ENCODE measurements at regions not wholly inside any gene's neighbourhood (a gene's known extent, or its start where the extent isn't known, plus 50 kb on each side); places are given as distances from the start of the nearest gene placed in this dataset.

DNA sequence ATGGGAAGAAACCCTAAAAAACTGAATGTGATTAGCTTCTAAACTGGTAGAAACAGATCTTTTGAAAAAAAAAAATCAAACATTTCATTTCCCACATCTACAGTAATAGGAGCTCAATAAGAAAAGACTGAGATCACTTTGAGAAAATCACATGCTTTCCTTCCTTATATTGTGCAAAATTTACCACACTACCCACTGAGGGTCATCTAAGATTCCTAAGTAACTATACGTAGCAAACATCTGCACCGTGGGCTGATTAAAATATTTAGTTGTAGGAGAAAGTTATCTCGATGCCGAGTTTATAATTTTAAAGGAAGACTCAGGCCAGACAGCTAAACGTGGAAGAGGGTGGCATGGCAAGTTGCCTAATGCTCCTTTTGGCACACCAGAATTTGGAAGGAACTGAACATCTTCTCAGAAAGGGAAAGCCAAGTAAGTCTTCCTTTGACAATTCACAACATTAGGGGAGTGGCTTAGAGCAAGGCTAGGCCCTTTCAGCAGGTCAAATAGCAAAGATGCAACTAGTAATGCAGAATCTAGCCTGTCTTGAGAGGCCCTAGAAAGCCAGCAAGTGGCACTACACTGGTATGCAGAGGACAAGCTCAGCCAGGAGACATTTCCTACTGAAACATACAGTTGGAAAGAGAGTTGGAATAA is 128.0 kb downstream of the TMA16 start:
- DNase-seq (ENCODE audit: low read depth in 2 of 2): no peak

GRCh38 chr4:163623787-163624186 is 129.3 kb downstream of the TMA16 start:
- no peak for DNase-seq (ENCODE audit: low read depth in 2 of 2)

DNA sequence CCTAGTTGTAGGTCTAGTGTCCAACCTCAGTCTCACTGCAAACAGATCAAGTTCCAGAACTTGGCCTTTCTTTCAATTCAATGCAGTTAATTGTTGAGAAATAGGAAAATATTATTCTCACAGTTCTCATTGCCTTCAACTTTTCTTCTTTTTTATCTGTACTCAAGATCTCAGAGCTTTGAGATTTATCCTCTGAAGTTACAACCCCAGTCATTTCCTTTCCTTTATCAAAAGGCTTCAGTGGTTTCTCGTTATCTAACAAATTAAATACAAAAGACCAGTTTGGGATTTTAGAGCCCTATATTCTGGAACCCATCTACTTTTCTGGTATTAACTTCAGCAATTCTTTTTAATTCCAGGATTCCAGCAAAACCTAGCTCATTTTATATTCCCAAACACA is 130.2 kb downstream of the TMA16 start:
- DNase-seq (ENCODE audit: low read depth in 2 of 2): no peak

- DNase-seq (ENCODE audit: low read depth in 2 of 2): no peak
Measured at GRCh38 chr4:163631288-163631687, 136.8 kb downstream of the TMA16 start.

GRCh38 chr4:163638909-163639308 is 144.4 kb downstream of the TMA16 start:
- DNase-seq (ENCODE audit: low read depth in 2 of 2): no peak

DNA sequence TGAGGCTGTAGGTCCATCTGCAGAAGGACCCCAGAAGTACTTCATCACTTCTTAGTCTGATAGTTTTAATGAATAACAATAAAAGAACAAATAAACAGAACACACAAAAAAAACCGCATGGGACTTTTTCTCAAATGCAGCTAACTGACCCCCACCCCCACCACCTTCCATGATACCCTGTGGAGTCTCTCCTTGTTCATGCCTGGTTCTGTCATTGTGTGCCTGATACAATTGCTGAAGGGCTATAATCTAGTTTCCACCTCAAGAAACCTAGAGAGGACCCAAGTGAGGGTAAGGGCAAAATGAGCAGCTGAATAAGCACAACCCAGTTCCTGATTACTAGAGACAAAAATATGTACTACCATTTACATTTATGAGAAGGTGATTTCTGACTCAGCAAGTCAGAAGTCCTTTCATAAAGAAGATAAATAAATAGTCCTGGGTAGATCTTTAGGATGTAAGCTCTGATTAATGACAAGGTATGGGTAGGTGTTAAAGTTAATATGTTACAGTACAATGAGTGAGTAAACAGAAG is 155.1 kb downstream of the TMA16 start:
- DNase-seq (ENCODE audit: low read depth in 2 of 2): no peak

DNA sequence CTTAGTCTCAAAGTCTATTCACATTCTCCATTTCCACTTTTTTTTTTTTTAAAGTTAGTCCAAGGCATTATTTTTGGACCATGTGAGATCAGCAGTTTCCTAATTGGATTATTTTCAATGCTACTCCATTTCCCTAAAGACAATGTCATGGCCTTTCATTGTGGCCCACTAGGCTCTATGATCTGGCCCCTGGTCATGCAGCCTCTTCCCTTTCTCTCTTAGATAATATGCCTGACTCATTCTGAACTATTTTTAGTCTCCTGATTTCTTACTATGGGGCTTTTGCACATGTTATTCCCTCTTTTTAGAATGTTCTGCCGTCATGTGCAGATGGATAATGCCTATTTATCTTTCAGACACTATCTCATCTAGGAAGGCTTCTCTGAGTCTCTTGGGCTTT is 157.3 kb downstream of the TMA16 start:
- no peak for DNase-seq (ENCODE audit: low read depth in 2 of 2)

DNA sequence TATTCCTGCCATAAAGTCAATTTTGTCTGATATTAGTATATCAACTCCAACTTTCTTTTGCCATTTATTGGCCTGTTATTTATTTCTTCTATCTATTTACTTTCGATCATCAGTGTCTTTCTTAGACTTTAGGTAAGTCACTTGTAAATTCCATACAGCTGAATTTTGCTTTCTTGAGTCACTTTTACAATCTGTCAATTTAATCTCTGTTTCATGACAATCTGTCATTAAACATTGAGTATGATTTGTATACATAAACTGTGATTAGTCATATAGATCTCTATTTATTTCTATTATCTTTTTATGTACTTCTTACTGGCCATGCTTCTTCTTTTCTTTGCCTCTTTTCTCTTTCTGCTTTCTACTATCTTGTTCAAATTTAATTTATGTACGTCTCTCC is 160.1 kb downstream of the TMA16 start:
- no peak for DNase-seq (ENCODE audit: low read depth in 2 of 2)

DNA sequence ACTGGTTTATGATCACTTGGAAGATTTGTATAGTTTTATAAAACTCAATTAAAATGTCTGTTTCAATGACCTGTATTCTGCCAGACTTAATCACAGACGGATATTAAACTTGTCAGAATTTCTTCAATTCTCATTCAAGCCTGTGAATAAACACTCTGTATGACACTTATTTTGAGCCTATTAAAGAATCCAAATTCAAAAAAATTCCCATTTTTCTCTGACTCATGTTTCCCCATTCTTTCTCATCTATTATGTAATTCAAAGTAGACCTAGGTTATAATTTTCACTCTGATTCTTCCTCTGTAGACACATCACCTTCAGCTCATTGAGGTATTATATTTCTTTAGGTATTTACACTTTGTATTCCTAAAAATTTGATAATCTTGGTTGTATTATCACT is 166.1 kb downstream of the TMA16 start:
- DNase-seq (ENCODE audit: low read depth in 2 of 2): no peak

- DNase-seq (ENCODE audit: low read depth in 2 of 2): no peak
Measured at GRCh38 chr4:163662768-163663167, 168.3 kb downstream of the TMA16 start.

DNA sequence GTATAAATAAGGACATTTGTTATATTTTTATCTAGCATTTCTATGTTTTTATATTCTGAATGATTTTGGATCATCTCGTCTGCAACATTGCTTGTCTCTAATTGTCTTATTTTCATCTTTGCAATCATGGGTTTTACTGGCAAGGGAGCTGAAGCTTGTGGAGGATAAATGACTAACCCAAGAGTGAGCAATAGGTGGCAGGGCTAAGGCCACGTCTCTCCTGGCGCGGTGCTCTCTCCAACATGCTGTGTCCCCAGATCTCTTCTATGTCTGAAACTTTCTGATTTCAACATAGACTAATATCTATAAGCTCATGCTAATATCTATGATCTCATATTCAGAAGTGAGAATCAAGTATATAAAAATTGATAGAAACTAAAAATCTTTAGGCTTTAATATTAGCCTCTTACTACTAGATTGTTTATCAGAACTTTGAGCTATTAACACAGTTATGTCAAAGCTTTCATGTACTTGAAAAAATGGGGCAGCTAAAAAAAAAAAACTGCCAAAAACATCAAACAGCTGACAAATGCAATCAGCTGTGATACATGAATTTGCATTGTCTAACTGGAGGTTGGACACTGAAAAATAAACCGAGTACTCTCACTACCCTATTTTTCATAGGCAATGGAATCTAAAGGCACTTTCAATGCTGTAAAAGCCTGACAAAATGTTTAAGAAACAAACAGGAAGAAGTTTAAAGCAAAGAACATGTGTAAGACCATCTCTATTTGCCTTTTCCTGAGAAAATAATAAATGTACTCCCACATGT is 169.2 kb downstream of the TMA16 start:
- DNase-seq (ENCODE audit: low read depth in 2 of 2): no peak

DNA sequence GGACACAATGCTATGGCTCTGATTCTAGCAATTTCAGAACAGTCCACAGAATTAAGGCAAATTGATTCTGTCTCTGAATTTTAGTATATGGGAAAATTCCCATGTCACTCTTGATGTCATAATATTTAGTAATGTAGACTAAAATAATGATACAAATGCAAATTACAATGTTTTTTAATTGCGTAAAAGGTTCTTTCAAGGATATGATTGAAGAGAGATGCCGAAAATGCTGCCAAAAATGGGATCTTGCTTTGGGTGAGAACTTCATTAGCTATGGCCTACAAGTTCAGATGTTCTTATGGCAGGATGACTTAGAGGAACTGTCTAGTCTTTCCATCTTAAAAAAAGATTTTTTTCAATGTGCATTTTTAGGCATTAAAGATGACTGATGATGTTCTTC is 170.6 kb downstream of the TMA16 start:
- no peak for DNase-seq (ENCODE audit: low read depth in 2 of 2)

- DNase-seq (ENCODE audit: low read depth in 2 of 2): no peak
Measured at GRCh38 chr4:163665521-163666331, 171.2 kb downstream of the TMA16 start.

- DNase-seq (ENCODE audit: low read depth in 2 of 2): no peak
Measured at GRCh38 chr4:163666332-163666873, 171.9 kb downstream of the TMA16 start.

GRCh38 chr4:163672751-163673150 is 178.3 kb downstream of the TMA16 start:
- no peak for DNase-seq (ENCODE audit: low read depth in 2 of 2)

DNA sequence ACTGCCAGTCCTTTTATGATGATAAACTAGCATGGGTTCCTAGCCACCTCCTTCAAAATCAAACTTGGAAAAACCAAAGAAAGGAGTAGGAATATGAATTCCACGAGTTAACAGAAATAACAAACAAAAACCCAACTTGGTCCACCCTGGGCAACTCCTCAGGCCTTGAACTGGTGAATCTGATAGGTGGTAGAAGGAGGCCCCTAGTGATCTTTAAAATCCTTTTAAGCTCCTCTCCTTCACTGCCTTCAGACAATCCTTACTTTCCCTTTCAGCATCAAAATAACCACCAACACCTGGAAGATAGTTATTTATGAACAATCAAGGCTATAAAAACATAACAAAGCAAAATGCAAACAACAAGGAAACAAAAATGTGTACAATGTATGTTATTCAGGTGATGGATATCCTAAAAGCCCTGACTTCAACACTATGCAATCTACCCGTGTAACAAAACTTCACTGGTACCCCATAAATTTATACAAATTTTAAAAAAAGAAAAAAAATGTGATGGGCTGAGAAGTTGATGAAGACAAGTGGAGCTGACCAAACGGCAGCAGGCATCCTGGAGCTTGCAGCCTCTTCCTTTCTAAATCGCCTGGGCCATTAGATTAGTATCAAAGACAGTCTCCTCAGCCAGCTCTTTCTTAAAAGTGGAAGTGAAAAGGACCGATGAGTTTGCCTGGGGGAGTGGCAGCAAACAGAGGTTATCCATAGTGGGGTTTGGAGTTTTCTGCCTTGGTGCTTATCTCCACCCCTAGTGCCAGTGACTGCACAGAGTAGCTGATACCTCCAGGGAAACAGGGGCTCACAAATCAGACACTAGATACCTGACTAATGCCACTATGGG is 179.6 kb downstream of the TMA16 start:
- no peak for DNase-seq (ENCODE audit: low read depth in 2 of 2)

DNA sequence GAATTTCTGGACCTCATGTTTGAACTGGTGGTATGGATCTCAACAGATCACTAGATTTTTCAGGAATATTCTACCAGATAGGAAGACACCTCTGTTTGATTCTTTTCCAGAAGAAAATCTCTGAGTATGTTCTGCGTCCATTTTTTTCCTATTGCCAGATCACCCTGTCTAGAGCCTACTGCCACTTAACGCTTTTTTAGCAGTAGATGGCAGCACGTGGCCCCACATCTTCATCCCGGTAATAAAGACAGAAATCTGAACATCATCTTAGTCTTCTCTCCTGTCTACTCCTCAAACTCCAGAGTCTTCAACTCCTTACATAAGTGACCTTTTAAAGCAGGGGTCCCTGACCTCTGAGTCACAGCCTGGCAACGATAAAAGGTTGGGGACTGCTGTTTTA is 184.7 kb downstream of the TMA16 start:
- no peak for DNase-seq (ENCODE audit: low read depth in 2 of 2)

GRCh38 chr4:163680386-163681098 is 186.1 kb downstream of the TMA16 start:
- DNase-seq (ENCODE audit: low read depth in 2 of 2): no peak

DNA sequence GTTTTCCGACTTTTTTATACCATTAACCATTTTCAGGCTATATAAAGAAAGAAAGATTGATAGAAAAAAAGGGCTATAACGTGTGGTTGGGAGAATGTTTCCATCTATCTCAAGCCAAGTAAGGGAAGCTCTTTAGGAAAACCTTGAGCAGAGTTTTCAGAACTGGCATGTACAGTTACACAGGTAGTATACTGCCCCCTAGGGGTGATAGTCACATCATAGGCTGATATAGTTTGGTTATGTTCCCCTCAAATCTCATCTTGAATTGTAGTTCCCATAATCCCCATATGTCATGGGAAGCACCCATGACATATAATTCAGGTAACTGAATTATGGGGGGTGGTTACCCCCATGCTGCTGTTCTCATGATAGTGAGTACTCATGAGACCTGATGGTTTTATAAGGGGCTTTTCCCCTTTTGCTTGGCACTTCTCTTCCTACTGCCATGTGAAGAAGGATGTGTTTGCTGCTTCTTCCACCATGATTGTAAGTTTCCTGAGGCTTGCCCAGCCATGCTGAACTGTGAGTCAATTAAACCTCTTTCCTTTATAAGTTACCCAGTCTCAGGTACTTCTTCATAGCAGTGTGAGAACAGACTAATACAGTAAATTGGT is 186.8 kb downstream of the TMA16 start:
- DNase-seq (ENCODE audit: low read depth in 2 of 2): no peak

DNA sequence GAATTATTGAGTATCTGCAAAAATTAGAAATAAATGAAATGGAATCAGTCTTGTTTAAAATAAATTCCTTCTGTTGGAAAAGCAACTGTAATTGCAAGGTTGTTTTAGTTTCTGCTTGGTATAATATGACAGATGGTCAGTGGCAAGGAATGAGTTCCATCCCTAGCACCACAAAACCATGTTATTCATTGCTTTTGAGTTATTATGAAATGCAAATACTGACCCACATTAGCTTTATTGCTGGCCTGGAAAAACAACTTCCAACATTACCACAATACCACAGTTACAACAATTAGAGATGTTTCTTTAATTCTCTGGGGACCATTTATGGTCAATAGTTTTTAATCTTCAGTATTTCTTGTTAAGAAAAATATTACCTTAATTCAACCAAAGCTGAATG is 194.4 kb downstream of the TMA16 start:
- no peak for DNase-seq (ENCODE audit: low read depth in 2 of 2)
